HPDE6-E6E7 (cell line): ENCODE measurements at regions not wholly inside any gene's neighbourhood (a gene's known extent, or its start where the extent isn't known, plus 50 kb on each side); places are given as distances from the start of the nearest gene placed in this dataset.

Experiments
- DNase-seq: peaks from one replicate; pipeline ENCODE4 v3.0.0; 2011; ENCODE audit warnings: missing footprints; ENCODE audit errors: extremely low spot score

DNA sequence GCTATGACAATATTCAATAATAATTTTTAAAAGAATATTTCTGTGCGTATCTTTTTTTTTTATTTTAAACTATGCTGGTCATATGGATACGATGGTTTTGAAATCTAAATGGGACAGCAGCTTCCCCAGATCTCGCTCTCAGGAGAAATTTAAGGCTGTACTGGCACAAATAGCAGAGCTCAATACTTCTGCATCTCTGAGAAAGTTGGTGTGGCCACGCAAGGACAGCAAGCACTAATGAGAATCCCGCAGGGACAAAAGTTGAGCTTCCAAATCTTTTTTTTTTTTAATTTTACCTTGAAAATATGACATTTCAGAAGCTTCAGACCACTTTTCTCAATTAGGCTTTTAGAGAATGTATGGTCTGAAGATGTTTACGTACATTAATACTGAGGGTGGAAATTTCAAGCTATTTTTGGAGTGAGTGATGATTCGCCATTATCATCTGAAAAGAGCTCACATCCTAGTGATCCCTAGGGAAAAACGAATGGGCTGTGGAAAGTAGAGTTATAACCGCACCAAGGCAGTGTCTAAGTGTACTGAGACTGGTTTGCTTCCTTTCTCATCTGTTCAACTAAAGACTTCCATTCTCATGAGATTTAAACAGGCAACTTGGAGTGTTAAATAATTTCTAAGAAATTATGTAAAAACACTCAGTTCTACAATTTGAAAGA is 840.0 kb downstream of the C6orf118 start:
- DNase-seq, result no peak

GRCh38 chr6:164455835-164456234 is 853.6 kb downstream of the C6orf118 start:
- DNase-seq, result no peak

- no peak for DNase-seq
Observed at GRCh38 chr6:164453835-164454234, 855.6 kb downstream of the C6orf118 start.

- no peak for DNase-seq
Observed at GRCh38 chr6:164442572-164442971, 866.8 kb downstream of the C6orf118 start.

GRCh38 chr6:164439331-164439730 is 870.1 kb downstream of the C6orf118 start:
- DNase-seq, result no peak

- no peak for DNase-seq
Observed at GRCh38 chr6:164436976-164437375, 872.4 kb downstream of the C6orf118 start.

DNA sequence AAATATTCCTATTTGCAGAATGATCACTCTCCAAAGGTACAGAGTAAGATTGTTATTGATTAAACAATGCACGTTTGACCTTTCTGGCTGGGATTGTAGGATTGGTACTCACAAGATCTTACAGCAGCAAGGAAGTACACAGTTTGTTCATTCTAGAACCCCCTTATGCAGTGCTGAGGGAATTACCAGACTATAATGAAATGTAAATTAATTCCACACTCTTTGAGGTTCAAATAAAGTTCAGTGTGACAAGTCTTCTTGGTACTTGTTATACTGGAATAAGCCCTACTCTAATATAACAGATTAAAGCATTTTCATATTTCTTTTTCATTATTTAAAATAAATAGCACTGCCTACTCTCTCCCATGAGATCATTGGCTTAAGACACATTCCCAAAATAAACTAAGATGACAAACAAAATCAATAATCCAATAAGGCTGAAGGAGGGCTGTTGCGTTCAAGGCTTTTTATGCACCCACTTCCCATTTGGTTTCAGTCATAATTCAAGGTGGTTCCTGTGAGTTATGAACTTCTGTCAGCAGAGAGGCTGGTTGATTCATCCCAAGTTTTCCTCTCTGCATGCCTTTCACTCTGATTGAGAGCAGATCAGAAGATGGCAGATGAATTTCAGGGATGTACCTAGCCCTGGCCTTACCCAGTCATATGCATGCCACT is 881.5 kb downstream of the C6orf118 start:
- DNase-seq, result no peak

DNA sequence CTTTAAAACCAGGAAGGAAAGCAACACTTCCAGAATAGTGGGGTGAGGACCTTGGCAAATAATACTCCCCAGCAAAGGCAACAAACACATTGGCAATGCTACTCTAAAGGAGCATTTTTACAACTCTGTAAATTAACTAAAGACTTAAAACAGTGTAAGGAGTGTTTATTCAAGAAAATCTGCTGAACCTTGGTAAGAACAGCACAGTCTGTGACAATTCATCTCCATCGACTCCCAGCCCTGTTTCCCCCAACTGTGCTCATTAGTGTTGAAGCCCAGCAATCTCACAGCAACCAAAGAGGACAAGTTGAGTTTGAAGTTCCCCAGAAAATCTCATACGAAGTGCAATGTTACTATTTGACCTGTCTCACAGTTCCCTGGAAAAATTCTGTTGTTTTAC is 884.9 kb downstream of the C6orf118 start:
- no peak for DNase-seq

DNA sequence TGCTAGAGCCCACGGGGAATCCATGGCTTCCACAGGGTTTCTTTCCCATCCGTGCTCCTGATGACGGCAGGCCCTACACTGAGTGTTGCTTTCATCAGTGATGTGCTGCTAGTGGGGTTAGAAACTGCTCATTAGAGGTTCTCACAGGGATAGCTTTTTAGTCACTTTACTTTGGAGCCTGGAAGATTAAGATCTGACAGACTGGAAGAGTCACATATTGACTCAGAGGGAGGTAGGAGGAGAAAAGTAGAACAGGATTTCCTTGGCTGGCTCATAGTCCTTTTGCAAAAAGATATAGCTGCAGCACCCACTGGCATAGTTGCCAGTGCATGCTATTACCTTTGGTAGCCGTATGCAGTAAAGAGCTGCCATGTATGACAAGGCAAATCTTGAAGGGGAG is 890.3 kb downstream of the C6orf118 start:
- DNase-seq, result no peak

DNA sequence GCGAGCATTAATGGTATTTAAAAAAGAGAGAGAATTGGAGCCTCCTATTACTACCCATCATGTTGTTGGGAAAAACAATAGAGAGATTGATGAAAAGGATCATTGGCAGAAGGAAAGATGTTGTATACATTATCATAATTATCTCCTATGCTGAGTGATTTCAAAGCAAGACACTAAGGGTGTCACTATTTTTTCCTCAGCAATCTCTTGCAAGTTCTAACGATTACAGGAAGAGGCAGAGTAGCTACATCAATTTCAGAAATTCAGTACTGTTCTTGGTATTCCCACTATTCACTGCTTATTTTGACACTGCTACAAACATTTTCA is 891.2 kb downstream of the C6orf118 start:
- no peak for DNase-seq

DNA sequence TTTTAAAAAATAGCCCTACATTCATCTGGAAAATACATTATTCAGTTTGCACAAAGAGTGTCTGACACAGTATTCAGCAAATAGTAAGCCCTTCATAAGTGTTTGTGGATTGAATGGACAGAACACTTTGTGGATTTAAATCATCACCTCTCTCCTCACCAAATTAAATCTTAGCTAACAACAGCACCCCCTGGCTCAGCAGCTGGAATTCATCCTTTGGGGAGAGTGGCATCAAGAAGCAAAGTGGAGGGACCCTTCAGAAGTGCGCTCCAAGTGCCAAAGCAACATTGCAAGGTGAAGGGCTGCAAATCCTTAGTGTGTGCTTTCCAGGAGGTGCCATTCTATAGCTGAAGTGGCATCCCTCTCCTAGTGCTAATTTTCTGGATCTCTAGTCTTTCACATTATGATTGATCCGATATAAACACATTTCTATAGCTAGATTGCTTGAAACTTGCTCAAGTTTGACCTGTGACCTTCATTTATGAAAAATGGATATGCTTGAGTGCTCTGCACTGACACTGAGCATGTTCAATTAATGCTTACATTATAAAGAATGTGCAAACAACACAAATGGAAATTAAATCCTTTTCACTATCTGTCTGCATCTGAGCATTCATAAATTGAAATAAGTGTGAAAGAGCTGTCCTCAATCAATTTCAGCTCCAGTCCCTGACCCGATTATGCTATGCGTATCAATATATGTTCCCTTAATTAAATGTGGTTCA is 891.7 kb downstream of the C6orf118 start:
- no peak for DNase-seq

GRCh38 chr6:164415832-164416563 is 893.4 kb downstream of the C6orf118 start:
- DNase-seq, result no peak

- DNase-seq, result no peak
Observed at GRCh38 chr6:164414695-164415094, 894.7 kb downstream of the C6orf118 start.

DNA sequence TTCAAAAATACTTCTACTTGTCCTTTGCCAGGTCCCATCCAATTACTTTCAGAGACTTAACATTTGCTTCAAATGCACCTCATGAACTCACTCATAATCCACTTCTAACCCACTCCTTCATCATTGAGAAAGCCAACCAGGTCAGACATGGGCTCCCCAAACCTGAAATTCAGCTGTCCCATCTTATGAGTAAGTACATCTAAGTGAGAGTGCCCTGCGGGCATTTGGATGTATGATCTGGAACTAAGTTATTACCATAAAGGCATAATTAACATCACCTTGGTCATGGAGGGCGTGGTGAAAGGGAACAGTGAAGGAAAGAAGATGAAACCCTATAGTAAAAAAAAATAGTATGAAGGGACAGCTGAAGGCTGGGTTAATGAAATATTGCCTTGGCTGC is 896.8 kb downstream of the C6orf118 start:
- no peak for DNase-seq

- DNase-seq, result no peak
Observed at GRCh38 chr6:164410017-164410416, 899.4 kb downstream of the C6orf118 start.

- DNase-seq, result no peak
Observed at GRCh38 chr6:164409309-164410009, 899.9 kb downstream of the C6orf118 start.

DNA sequence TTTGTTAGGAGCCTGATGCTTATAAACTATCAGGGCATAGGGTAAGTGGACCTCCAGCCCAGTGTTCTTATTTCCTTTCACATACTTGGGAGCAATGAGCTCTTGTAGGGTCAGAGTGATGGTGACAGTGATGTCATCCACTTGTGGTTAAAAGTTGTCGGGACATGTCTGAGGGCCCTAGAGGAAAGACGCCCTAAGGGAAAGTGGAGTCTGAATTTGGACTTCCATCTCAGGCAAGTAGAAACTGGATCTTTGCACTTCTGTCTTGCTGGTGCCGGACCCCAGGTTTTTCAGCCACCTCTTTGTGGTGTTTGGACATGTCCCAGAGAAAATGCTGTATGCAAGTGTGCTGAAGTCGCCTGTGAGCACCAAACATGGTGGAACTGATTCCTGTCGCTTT is 900.5 kb downstream of the C6orf118 start:
- DNase-seq, result no peak

DNA sequence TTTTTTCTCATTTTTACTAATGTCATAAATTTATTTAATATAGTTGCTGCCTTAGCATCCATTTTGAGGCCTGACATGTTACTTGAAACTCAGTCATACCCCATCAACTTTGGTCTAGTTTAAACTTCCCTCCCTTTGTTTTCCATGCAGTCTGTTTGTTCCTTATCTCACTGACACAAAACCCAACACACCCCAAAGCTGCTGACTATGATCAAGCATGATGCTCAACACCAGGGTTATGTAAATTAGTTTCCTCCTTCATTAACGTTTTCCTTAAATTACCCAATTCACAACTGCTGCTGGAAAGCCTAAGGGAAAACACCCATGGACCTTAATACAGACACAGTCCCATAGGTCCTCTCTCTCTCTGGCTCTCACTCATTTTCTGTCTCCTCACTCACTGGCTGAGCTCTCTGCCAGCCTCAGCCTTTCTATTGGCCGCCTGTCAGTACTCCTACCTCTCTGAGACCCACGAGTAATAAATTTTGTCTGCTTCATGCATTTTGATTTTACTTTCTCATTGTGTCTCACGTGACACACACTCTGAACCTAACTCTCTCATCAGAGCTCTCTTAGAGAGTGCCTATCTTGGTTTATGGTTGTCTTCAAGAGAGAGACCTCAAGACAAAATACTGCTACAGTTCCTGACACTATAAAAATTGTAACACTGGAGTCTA is 904.5 kb downstream of the C6orf118 start:
- no peak for DNase-seq

DNA sequence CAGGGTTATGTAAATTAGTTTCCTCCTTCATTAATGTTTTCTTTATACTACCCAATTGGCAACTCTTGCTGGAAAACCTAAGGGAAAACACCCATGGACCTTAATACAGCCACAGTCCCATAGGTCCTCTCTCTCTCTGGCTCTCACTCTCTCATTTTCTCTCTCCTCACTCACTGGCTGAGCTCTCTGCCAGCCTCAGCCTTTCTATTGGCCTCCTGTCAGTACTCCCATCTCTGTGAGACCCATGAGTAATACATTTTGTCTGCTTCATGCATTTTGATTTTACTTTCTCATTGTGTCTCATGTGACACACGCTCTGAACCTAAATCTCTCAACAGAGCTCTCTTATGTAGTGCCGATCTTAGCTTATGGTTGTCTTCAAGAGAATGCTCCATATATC is 907.5 kb downstream of the C6orf118 start:
- no peak for DNase-seq

DNA sequence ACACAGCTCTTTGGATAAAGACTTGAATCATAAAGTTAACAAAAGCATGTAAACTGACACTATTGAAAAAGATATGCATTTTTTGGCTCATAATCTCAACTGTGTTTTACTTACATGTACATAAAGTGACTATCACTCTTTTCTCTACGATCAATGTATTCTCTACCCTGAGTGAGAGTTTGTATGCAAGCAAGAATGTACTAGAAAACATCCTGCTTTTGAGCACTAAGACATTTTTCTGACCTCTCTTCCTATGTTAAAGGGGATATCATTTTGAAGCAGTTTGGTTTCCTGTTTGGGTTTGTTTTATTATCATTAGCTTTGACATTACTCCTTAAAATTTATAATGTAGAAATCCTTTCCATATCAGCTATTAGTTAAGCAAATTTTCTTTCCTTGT is 910.8 kb downstream of the C6orf118 start:
- no peak for DNase-seq
